TTC549 (cell line): ENCODE measurements at regions not wholly inside any gene's neighbourhood (a gene's known extent, or its start where the extent isn't known, plus 50 kb on each side); places are given as distances from the start of the nearest gene placed in this dataset.

Source experiments
- FAIRE-seq: peaks from 2 replicates; lab custom pipeline; 2012; peaks lifted over from hg19 to GRCh38; lab: Jason Lieb, UNC

DNA sequence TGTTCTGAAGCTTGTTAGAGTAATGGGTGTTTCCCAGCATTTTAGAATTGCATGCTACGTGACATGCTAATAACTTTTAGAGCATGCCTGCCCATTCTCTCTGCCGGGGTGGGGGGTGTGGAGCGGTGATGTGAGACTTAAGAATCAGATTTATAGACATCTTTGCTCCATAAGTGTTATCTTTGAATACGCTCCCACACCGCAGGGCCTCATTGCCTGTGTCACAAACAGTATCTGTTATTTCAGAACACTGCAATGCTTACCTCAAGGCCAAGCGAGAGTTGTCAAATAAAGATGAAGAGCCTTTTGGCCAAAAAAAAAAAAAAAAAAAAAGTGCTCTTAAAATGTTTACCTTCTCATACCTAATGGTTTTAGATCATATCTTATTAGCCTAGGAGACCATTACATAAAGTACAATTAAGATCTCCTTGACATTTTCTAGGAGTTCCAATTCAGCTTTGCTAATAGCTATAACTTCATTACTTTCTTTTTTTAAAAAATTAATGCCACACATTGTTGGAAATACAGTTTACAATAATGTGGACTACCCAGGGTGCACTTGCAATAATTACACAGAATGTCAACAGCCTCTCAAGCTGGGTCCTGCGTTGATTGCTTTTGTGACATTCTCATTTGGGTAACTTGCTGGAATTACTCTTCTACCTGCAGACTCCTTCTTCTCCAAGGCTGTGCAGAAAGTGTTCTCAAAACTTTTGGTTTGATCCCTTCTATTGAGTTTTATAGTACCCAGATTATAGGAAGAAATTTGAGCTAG lies 525.3 kb downstream of the KLF12 start:
- no peak for FAIRE-seq

DNA sequence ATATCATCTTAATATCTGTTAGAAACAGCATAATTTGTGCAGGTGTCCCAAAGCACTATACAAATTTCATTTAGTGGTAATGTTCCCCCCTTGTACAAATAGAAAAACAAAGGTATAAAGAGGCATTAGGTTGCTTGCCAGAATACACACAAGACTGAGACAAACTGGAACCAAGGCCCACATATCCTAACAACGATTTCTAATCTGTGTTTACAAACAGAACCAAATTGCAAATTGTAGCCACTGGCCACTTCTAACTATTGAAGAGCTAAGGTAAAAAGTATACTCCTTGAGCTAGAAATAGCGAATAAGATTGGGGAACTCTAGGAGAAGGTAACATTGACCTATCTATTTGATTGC lies 526.1 kb downstream of the KLF12 start:
- FAIRE-seq: no peak

GRCh38 chr13:73607489-73608156 lies 526.6 kb downstream of the KLF12 start:
- FAIRE-seq: no peak

- no peak for FAIRE-seq
Measured at GRCh38 chr13:73603646-73604045, 530.6 kb downstream of the KLF12 start.

GRCh38 chr13:73602295-73602694 lies 531.9 kb downstream of the KLF12 start:
- no peak for FAIRE-seq

GRCh38 chr13:73601708-73602107 lies 532.5 kb downstream of the KLF12 start:
- FAIRE-seq: no peak

- FAIRE-seq: no peak
Measured at GRCh38 chr13:73599232-73600128, 534.7 kb downstream of the KLF12 start.

GRCh38 chr13:73598020-73598712 lies 536.0 kb downstream of the KLF12 start:
- no peak for FAIRE-seq

DNA sequence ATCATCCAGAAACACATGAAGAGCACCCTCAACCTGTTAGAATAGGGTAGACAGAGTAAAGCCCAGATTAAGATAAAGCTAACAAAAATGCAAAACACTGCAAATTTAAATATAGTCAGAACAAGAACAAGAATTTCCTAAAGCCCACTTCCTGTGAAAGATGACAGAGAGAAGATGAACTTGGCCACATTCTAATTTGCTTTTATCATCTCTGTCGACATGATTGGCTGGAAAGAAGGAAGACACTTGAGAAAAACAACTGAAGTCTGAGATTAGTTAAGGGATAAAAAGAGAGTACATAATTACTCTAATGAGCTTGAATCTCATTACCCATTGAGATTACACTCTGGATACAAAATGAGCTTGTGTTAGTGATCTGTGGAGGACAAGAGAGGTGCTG lies 537.6 kb downstream of the KLF5 start:
- no peak for FAIRE-seq

- no peak for FAIRE-seq
Measured at GRCh38 chr13:73593199-73593765, 534.5 kb downstream of the KLF5 start.

DNA sequence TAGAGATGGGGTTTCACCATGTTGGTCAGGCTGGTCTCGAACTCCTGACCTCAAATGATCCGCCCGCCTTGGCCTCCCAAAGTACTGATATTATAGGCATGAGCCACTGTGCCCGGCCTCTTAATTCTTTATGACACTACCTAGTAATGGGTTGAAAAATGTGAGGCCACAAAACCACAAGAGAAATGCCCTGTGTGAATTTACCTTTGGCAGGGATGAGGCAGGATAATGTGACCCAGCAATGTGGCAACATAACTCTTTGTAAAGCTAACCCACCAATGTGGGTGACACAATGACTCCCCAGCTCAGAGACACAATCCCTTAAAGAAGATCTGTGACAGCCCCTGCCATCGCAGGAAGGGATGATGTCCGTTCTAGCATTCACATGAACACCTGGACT lies 533.1 kb downstream of the KLF5 start:
- FAIRE-seq: no peak

DNA sequence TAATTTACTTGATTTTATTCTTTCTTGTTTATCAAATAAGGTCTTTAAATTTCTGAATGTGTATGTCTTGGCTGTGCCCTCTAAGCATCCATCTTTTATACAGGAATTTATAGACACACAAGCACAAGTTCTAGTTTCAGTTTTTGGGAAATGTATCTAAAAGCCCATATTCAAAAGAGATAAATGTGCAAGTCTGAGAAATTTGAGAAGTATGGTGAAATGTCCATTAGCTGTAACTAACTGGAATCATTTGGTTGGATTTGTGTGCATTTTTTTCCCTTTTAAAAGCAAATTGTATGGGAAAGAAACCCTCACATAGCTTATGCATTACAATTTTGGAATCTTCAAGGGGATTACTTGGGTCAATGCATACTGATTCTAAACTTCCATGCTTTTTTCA lies 532.0 kb downstream of the KLF5 start:
- FAIRE-seq: no peak

- no peak for FAIRE-seq
Measured at GRCh38 chr13:73585236-73585635, 526.4 kb downstream of the KLF5 start.

DNA sequence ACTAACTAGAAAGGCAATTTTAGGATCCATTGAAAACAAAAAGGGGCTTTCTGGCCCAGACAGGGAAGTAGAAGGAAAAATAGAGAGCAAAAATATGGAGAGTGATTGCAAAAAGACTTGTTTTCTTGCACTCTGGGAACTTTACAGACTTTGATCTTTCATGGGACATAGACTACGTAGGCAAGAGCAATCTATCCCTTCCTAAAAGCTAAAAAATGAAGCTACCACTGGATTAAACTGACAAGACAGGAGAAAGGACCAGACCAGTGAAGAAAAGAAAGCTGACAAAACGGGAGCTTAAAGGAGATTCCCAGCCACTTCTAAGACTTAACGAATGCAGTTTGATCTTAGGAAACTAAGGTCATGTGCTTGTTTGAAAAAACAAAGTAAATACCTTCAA lies 524.5 kb downstream of the KLF5 start:
- FAIRE-seq: no peak

GRCh38 chr13:73580513-73581267 lies 521.9 kb downstream of the KLF5 start:
- no peak for FAIRE-seq

DNA sequence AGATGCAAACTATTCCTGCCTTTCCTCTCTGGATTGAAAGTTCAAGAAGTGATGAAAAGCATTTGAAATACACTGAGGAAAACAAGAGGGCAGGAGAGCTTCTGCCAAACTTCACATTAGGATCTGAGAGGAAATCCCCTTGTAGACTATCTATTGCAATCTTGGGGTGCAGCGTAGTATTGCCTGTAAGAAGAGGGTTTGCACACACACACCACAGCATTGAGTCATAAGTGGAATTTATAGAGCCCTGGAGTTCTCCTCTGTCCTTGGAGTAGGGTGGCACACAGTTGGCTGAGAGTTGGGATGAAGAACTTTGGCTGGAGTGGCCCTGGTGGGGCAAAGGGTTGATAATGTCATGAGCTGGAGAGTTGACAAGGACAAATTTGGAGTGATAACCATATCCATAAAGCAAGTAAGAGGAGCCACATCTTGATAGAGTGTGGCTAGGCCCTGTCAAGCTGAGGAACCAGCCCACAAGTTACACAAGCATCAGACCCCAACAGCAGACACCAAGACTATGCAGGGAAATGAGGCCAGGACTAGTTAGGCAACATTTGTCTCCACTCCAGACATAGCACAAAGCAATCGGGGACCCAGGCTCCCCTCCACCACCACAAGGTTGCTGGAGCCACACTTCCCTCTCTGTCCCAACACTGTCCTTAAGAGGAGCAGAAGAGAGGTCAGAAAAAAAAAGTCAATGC lies 520.9 kb downstream of the KLF5 start:
- FAIRE-seq: no peak

- no peak for FAIRE-seq
Measured at GRCh38 chr13:73578251-73578875, 519.6 kb downstream of the KLF5 start.

DNA sequence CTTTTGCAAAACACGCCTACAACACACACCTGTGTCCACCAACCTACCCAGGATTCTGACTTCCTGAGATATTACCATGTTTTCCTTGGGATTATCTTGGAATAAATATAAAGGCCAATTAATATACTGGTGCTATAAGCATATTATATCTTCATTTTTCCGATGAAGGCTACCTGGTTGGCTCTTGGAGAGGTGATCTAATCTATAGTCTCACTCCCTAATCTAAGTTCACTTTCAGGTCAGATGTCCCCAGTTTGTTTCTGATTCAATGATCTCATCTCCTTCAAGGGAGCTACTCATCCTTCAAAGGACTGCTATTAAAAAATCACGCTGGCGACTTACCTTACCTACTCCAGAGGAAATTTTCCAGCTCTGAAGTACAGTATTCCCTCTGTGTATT lies 517.5 kb downstream of the KLF5 start:
- no peak for FAIRE-seq

DNA sequence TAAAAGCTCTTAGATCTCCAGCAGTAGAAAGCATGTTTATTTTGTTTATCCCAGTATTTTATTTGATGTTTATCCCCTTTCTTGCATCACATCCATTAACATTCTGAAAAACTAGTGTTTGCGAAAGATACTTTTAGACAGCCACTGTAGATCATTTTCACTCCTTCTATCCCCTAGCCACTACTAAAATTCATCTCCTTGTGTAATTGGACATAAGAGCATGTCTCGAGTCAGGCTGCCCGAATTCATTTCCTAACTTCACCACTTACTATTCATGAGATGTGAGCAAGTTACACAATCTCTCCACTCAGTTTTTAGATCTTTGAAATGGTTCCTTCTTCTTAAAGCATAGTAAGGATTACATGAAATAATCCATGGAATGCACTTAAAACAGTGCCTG lies 514.0 kb downstream of the KLF5 start:
- no peak for FAIRE-seq

DNA sequence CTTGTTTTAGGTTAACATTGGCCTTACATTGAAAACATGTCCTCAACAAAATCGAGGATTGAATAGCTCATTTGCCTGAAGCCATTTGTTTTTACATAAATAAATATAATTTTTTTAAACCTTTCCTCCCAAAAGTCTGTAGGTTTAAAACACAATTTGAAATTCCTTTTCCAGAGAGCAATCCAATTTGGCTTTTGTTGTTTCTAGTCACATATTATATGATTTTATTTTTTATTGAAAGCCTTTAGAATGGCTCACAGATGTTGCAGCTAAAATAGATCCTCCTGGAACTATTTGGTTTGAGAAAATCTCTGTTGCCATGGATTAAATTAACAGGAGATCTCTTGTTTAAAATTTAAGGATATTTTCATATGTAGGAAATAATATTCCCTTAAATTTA lies 512.6 kb downstream of the KLF5 start:
- FAIRE-seq: no peak
